ENCODE measurements at regions not wholly inside any gene's neighbourhood (a gene's known extent, or its start where the extent isn't known, plus 50 kb on each side); places are given as distances from the start of the nearest gene placed in this dataset.
"Not testable (repeated sequence)": the region's sequence is repeated elsewhere in the genome, so short reads cannot be mapped to it uniquely, and the experiment has no call there.

- H3K9ac ChIP-seq (ENCODE audit: low read length) = no peak overlapping the region
- no peaks in the 10 kb centered on the region for H3K9me3 ChIP-seq (ENCODE audit: insufficient read depth, low read length)
- H3K4me2 ChIP-seq (ENCODE audit: low read length) = no peak overlapping the region
- TF ChIP-seq EZH2phosphoT487 (IDR thresholded peaks at IDR 0.05; ENCODE audit: low read depth) = no peak
- TF ChIP-seq CTCF (IDR thresholded peaks at IDR 0.05; ENCODE audit: low read depth, low read length) = no peak
- H3K79me2 ChIP-seq (ENCODE audit: low read length) = no peaks in the 10 kb centered on the region
- no peaks in the 10 kb centered on the region for H4K20me1 ChIP-seq (ENCODE audit: insufficient read depth, low read length)
- H3K36me3 ChIP-seq (replicated peaks; ENCODE audit: low read depth, low read length) = no peaks in the 10 kb centered on the region
- no peaks in the 10 kb centered on the region for H3K4me1 ChIP-seq (ENCODE audit: low read length)
- no peak overlapping the region for H3K27ac ChIP-seq (ENCODE audit: low read length)
- no peak overlapping the region for H2AFZ ChIP-seq (ENCODE audit: low read depth, low read length)
- no peaks in the 10 kb centered on the region for H3K27me3 ChIP-seq (ENCODE audit: low read depth, low read length)
- no peak overlapping the region for H3K4me3 ChIP-seq (ENCODE audit: low read length)
Observed at GRCh38 chr3:33982269-33982798, 183.9 kb downstream of the PDCD6IP start.

- not testable (repeated sequence) for H3K36me3 ChIP-seq (replicated peaks; ENCODE audit: low read depth, low read length); H4K20me1 ChIP-seq (ENCODE audit: insufficient read depth, low read length); H2AFZ ChIP-seq (ENCODE audit: low read depth, low read length); H3K9ac ChIP-seq (ENCODE audit: low read length); H3K9me3 ChIP-seq (ENCODE audit: insufficient read depth, low read length); H3K27ac ChIP-seq (ENCODE audit: low read length); H3K4me1 ChIP-seq (ENCODE audit: low read length); H3K79me2 ChIP-seq (ENCODE audit: low read length); H3K4me3 ChIP-seq (ENCODE audit: low read length); H3K4me2 ChIP-seq (ENCODE audit: low read length); H3K27me3 ChIP-seq (ENCODE audit: low read depth, low read length)
Observed at GRCh38 chr3:33982949-33983348, 184.5 kb downstream of the PDCD6IP start.

DNA sequence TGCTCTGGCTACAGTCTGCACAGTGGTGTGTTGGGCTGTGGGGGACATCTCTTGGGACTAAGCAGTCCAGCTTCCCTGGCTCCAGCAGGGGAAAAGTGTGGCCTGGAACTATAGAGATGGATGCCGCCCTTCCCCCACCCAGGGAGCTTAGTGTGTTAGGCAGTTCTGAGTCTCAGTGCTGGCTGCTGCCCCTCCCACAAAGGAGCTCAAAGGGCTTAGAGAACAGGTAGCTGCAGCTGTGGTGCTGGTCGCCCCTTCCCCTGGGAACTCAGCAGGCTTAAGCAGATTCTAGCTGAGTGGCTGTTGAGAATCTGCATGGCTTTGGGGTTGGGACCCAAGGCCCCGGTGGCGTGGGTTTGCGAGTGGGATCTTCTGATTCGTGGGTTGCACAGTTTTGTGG is 190.8 kb downstream of the PDCD6IP start:
- H3K79me2 ChIP-seq (ENCODE audit: low read length) = no peaks in the 10 kb centered on the region
- H3K27ac ChIP-seq (ENCODE audit: low read length) = no peak overlapping the region
- H3K4me1 ChIP-seq (ENCODE audit: low read length) = no peaks in the 10 kb centered on the region
- TF ChIP-seq CTCF (IDR thresholded peaks at IDR 0.05; ENCODE audit: low read depth, low read length) (no peak), EZH2phosphoT487 (IDR thresholded peaks at IDR 0.05; ENCODE audit: low read depth) (no peak)
- no peak overlapping the region for H2AFZ ChIP-seq (ENCODE audit: low read depth, low read length)
- H3K4me2 ChIP-seq (ENCODE audit: low read length) = no peak overlapping the region
- H3K27me3 ChIP-seq (ENCODE audit: low read depth, low read length) = no peaks in the 10 kb centered on the region
- no peaks in the 10 kb centered on the region for H3K9me3 ChIP-seq (ENCODE audit: insufficient read depth, low read length)
- H3K36me3 ChIP-seq (replicated peaks; ENCODE audit: low read depth, low read length) = no peaks in the 10 kb centered on the region
- no peaks in the 10 kb centered on the region for H4K20me1 ChIP-seq (ENCODE audit: insufficient read depth, low read length)
- no peak overlapping the region for H3K4me3 ChIP-seq (ENCODE audit: low read length)
- no peak overlapping the region for H3K9ac ChIP-seq (ENCODE audit: low read length)

DNA sequence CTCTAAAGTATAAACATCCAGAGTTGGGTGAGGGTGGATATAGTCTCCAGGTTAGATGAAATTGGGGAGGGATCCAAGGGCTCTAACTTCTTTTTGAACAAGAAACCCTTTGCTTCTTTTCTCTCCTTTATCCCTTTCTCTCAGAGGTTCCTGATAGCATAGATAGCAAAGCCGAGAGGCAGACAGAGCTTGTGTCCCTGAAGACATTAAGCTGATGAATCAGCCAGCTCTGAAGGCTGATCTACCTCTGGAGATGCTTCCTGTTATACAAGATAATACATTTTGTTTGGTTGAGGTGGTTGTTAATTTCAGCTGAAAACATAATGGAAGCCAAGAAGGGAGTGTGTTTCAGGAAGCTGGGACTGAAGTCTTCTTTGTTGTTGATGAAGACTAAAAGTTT is 193.2 kb downstream of the PDCD6IP start:
- H3K27me3 ChIP-seq (ENCODE audit: low read depth, low read length) = no peaks in the 10 kb centered on the region
- H3K4me3 ChIP-seq (ENCODE audit: low read length) = no peak overlapping the region
- H3K27ac ChIP-seq (ENCODE audit: low read length) = no peak overlapping the region
- no peaks in the 10 kb centered on the region for H3K79me2 ChIP-seq (ENCODE audit: low read length)
- TF ChIP-seq EZH2phosphoT487 (IDR thresholded peaks at IDR 0.05; ENCODE audit: low read depth) (no peak), CTCF (IDR thresholded peaks at IDR 0.05; ENCODE audit: low read depth, low read length) (no peak)
- H3K4me2 ChIP-seq (ENCODE audit: low read length) = no peak overlapping the region
- H3K4me1 ChIP-seq (ENCODE audit: low read length) = no peaks in the 10 kb centered on the region
- H4K20me1 ChIP-seq (ENCODE audit: insufficient read depth, low read length) = no peaks in the 10 kb centered on the region
- H2AFZ ChIP-seq (ENCODE audit: low read depth, low read length) = no peak overlapping the region
- H3K9ac ChIP-seq (ENCODE audit: low read length) = no peak overlapping the region
- no peaks in the 10 kb centered on the region for H3K36me3 ChIP-seq (replicated peaks; ENCODE audit: low read depth, low read length)
- 0 out of 2 replicates have a peak, but pooled peaks cover 3% of the 10 kb centered on the region for H3K9me3 ChIP-seq (ENCODE audit: insufficient read depth, low read length)

DNA sequence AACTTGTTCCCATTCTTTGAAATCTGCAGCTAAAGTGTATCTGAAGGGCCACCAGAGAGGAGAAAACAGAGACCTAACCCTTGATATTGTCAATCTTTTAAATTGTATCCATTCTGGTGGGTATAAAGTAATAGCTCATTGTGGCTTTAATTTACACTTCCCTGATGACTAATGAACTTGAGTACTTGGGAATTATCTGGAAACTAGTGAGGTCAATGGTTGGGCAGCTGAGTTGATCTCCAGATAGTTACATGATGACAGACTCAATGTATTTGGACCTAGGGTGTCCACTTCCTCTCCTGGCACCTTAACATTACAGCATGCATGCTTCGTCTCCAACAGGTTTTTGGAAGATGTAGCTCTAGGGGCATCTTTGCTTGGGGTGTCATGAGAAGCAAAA is 195.2 kb downstream of the PDCD6IP start:
- Histone ChIP-seq H3K36me3 (replicated peaks; ENCODE audit: low read depth, low read length) (no peaks in the 10 kb centered on the region), H3K27ac (ENCODE audit: low read length) (no peak overlapping the region), H3K9me3 (ENCODE audit: insufficient read depth, low read length) (0 out of 2 replicates have a peak, but pooled peaks cover 3% of the 10 kb centered on the region), H2AFZ (ENCODE audit: low read depth, low read length) (no peak overlapping the region), H3K4me3 (ENCODE audit: low read length) (no peak overlapping the region), H3K4me1 (ENCODE audit: low read length) (no peaks in the 10 kb centered on the region), H3K79me2 (ENCODE audit: low read length) (no peaks in the 10 kb centered on the region), H3K4me2 (ENCODE audit: low read length) (no peak overlapping the region), H3K9ac (ENCODE audit: low read length) (no peak overlapping the region), H3K27me3 (ENCODE audit: low read depth, low read length) (no peaks in the 10 kb centered on the region), H4K20me1 (ENCODE audit: insufficient read depth, low read length) (no peaks in the 10 kb centered on the region)
- TF ChIP-seq CTCF (IDR thresholded peaks at IDR 0.05; ENCODE audit: low read depth, low read length) (no peak), EZH2phosphoT487 (IDR thresholded peaks at IDR 0.05; ENCODE audit: low read depth) (no peak)
